HG03175 (cell line): ENCODE measurements at regions not wholly inside any gene's neighbourhood (a gene's known extent, or its start where the extent isn't known, plus 50 kb on each side); places are given as distances from the start of the nearest gene placed in this dataset.
A peak's percentile ranks its signal among the peaks of the same experiment; 100 is the strongest.
"Not testable (repeated sequence)": the region's sequence is repeated elsewhere in the genome, so short reads cannot be mapped to it uniquely, and the experiment has no call there.

Experiments used
- ATAC-seq: cut with Tn5 transposase; IDR thresholded peaks from one replicate; pipeline ENCODE4 v1.9.1; 2021; ENCODE audit warnings: mild to moderate bottlenecking, moderate library complexity; ENCODE audit not compliant: unreplicated experiment

- no peak for ATAC-seq
Measured at GRCh38 chr6:94902974-94903628, 674.2 kb upstream of the MANEA start.

GRCh38 chr6:94899191-94899590 lies 678.1 kb upstream of the MANEA start:
- ATAC-seq, result no peak

- no peak for ATAC-seq
Measured at GRCh38 chr6:94894300-94894699, 683.0 kb upstream of the MANEA start.

- no peak for ATAC-seq
Measured at GRCh38 chr6:94893327-94893726, 684.0 kb upstream of the MANEA start.

- ATAC-seq, result not testable (repeated sequence)
Measured at GRCh38 chr6:94873819-94874218, 703.5 kb upstream of the MANEA start.

- no peak for ATAC-seq
Measured at GRCh38 chr6:94862112-94862511, 715.2 kb upstream of the MANEA start.

GRCh38 chr6:94859924-94860323 lies 717.4 kb upstream of the MANEA start:
- ATAC-seq, result no peak

- not testable (repeated sequence) for ATAC-seq
Measured at GRCh38 chr6:94856999-94857398, 720.3 kb upstream of the MANEA start.

- not testable (repeated sequence) for ATAC-seq
Measured at GRCh38 chr6:94851329-94851728, 726.0 kb upstream of the MANEA start.

- ATAC-seq, result no peak
Measured at GRCh38 chr6:94845742-94846141, 731.6 kb upstream of the MANEA start.

- ATAC-seq, result no peak
Measured at GRCh38 chr6:94835264-94835663, 742.1 kb upstream of the MANEA start.

GRCh38 chr6:94813806-94814205 lies 763.5 kb upstream of the MANEA start:
- ATAC-seq, result no peak

- no peak for ATAC-seq
Measured at GRCh38 chr6:94801344-94801743, 776.0 kb upstream of the MANEA start.

GRCh38 chr6:94785514-94785913 lies 791.8 kb upstream of the MANEA start:
- no peak for ATAC-seq

GRCh38 chr6:94785081-94785480 lies 792.3 kb upstream of the MANEA start:
- not testable (repeated sequence) for ATAC-seq

GRCh38 chr6:94769197-94769596 lies 808.1 kb upstream of the MANEA start:
- ATAC-seq, result no peak

GRCh38 chr6:94751641-94752329 lies 825.5 kb upstream of the MANEA start:
- peak; percentile 94 for ATAC-seq

GRCh38 chr6:94736236-94736635 lies 841.1 kb upstream of the MANEA start:
- no peak for ATAC-seq

- no peak for ATAC-seq
Measured at GRCh38 chr6:94735270-94735669, 842.1 kb upstream of the MANEA start.

GRCh38 chr6:94734751-94735150 lies 842.6 kb upstream of the MANEA start:
- ATAC-seq, result no peak

GRCh38 chr6:94733066-94733465 lies 844.3 kb upstream of the MANEA start:
- no peak for ATAC-seq

- ATAC-seq, result no peak
Measured at GRCh38 chr6:94727710-94728109, 849.6 kb upstream of the MANEA start.

- no peak for ATAC-seq
Measured at GRCh38 chr6:94721459-94721858, 855.9 kb upstream of the MANEA start.
